UCSD-AML1 (cell line): ENCODE measurements at regions not wholly inside any gene's neighbourhood (a gene's known extent, or its start where the extent isn't known, plus 50 kb on each side); places are given as distances from the start of the nearest gene placed in this dataset.
"Not testable (repeated sequence)": the region's sequence is repeated elsewhere in the genome, so short reads cannot be mapped to it uniquely, and the experiment has no call there.

Experiments
- DNase-seq: peaks from one replicate; lab custom pipeline; 2025; ENCODE audit not compliant: unreplicated experiment; lab: John Stamatoyannopoulos, UW

DNA sequence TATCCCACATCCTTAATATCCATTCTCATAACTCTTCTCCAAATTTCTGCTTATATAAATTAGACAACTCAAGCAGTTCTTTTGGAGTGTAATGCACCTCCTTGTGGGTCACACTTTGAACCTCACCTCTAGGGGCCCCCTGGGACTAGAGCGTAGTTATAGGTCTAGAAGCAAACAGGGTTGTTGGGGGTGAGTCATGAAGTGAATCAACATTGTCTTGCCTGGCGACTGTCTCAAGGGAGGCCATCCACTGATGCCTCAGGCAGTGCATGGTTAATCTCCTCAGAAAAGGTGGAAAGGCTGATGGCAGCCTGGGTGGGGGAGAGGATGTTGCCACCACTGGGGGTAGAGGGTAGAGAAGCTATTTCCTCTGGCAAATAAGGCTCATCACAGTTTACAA is 129.1 kb downstream of the TNFRSF21 start:
- DNase-seq = no peak

DNA sequence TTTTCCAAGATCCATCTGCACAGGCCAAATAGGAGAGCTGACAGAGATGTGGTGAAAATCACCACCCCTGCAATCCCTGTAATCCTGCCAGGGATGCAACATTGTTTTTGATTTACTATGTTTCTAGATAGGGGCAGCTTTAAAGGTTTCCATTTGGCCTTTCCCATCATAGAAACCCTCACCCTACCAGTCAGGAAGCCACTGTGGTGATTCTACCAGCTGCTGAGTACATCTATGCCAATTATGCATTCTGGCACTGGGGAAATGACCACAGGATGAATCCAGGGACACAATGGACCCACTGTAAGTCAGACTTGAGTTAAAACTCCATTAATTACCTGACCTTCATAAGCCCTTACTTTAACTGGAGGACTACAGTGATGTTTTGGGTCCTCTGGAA is 130.4 kb downstream of the TNFRSF21 start:
- DNase-seq = no peak

- DNase-seq = no peak
Measured at GRCh38 chr6:47175656-47176055, 133.5 kb upstream of the ADGRF1 start.

DNA sequence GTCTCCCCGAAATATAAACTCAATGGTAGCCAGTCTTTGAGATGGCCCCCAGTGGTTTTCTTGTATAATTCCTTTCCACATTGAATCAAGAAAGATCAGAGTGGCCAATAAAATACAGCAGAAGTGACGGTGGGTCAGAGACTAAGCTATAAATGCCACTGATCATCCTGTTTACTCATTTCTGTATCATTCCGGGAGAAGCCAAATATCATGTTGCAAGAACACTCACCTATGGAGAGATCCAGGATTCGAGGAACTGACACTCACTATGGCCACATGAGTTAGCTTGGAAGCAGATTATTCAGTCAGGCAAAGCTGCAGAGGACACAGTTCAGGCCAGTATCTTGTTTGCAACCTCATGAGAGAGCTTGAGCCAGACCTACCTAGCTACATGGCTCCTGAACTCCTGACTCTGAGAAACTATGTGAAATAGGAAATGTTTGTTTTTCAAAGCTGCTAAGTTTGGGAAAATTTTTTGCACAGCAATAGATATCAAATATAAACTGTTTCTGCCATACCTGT is 132.4 kb upstream of the ADGRF1 start:
- DNase-seq = no peak

- DNase-seq = not testable (repeated sequence)
Measured at GRCh38 chr6:47174063-47174462, 131.9 kb upstream of the ADGRF1 start.

- not testable (repeated sequence) for DNase-seq
Measured at GRCh38 chr6:47173145-47173544, 131.0 kb upstream of the ADGRF1 start.

DNA sequence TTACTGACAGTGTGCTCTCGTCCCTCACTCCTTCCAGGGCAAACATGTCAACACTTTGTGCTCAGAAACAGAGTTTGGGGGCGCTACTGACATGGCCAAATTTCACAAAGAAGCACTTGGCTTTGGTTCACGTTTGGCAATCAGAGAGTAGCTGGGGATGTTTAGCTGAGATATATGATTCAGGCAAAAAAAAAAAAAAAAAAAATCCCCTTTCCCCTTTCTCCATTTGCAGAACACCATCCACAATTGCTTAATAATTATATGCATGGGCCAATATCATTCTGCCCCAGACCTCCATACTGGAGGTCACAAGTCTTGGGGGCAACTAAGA is 128.4 kb upstream of the ADGRF1 start:
- no peak for DNase-seq

- no peak for DNase-seq
Measured at GRCh38 chr6:47169785-47170616, 127.9 kb upstream of the ADGRF1 start.

GRCh38 chr6:47168180-47168579 is 126.0 kb upstream of the ADGRF1 start:
- no peak for DNase-seq

DNA sequence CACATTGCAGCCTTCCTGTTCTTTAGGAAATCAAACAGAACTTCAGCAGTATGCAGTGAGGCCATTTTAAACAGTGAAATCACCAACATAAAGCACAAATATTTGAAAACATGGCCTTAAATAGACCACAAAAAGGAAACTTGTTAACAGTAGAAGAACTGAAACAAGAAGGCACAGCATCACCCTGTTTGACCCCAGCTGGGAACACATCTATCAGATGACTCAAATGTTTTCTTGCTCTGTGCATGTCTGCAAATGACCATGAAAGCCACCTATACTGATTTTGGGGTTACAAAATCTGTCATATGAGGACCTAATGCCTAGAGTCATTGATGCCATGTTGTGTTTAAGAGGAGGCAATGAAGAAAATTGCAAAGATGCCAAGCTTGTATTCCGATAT is 123.8 kb upstream of the ADGRF1 start:
- DNase-seq = no peak

DNA sequence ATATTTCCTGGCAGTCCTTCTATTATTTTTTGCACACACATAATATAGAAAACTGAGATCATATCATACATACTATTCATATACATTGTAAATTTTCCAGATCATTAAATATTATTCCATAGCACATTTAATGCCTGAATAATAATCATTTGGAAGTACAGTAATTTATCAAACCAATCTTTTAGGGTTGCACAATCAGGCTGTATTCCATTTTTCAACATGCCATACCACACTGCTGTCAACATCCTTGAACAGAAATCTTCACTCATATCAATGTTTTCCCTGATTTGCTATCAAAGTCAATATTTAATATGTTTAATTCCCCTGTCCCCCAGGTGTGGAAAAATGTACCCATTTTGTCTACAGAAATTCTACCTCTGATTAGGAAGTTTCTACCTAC is 122.7 kb upstream of the ADGRF1 start:
- DNase-seq = no peak

DNA sequence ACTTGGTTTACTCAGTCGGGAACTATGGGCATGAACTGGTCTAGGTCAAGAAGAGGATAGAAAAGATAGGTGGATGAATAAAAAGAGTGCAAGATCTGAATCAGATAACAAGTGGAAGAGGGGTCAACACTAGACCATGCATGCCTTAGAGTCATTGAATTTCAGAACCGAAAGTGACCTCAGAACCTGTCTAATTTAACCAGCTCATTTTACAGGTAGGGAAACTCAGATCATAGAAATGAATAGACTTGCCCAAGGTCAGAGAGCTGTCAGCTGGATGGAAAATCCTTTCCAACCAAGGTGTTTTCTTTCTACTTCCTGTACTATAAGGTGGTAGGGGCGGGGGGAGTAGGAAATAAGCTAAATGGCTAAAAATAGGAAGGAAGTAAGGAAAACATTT is 121.4 kb upstream of the ADGRF1 start:
- no peak for DNase-seq

DNA sequence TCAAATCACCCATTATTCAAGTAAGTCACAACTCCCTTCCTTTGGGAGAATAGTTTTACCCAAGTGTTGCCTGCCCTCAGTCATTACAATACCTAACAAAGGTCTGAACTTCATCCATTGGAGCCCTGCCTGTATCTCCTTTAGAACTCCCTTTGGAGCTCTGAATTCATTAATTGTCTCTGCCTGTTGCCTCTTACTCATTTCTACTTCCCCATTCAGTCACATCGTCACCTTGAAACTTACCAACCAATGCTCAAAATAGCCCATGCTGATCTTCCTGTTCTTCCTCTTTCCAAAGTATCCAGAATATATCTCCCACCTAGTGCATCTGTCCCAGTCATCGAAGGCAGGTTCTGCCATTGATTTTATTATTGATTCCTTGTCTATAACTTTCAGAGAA is 120.7 kb upstream of the ADGRF1 start:
- no peak for DNase-seq

DNA sequence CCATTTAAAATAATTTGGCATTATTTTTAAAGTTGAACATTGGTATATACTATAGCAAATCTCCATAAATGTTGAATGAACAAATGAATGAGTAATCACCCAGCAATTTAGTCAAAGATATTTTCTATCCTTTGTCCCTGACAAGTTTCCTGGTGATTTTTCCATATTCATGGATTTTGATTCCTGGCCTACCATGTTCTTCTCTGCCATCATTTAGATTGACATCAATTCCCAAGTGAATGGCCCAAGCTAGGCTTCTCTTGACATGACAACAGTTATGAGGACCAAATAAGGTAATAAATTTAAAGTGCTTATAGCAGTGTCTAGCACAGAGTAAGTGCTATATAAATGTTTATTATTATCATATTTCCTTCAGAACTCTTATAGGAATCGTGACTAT is 120.1 kb upstream of the ADGRF1 start:
- DNase-seq = no peak

DNA sequence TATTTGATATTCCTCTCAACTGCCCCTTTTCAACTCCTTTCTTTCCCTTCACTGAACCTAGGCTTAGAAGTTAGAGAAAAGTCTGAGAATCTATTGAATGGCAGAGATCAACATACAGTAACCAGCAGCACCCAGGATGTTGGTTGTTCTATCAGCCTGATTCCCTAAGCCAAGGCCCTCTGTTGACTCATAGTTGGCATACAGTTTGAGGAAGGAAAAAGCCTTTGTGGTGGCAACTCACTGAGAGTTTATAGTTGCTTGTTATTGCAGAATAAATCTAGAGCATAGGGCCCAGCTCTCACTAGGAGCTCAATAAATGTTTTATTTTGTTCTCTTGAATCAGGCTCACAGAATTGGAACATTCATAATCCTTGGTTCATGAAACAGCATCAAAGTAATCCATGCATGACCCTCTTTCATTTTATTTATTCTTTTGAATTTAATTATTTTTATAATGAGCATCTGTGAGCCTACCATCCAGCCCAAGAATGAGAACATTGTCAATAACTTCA is 119.1 kb upstream of the ADGRF1 start:
- DNase-seq = no peak

DNA sequence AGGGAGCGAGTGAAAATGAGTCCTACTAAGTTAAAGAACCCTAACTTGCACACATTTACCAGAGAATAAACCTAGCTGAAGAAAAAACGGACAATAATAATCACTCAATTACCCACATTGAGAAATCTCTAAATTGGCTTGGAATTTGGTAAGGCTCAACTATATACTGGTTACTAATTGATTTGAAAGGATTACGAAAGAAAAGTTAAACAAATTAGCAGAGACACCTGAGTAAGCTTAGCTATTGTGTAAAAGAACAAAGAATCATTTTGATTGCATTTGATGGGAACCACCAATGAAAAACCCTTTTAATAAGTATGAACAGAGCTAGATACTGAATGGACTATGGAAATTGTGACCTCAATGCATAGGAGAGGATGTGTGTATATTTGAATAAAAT is 118.6 kb upstream of the ADGRF1 start:
- no peak for DNase-seq

- no peak for DNase-seq
Measured at GRCh38 chr6:47159763-47160162, 117.6 kb upstream of the ADGRF1 start.

- DNase-seq = no peak
Measured at GRCh38 chr6:47157653-47158219, 115.6 kb upstream of the ADGRF1 start.

GRCh38 chr6:47157063-47157462 is 114.9 kb upstream of the ADGRF1 start:
- no peak for DNase-seq

- no peak for DNase-seq
Measured at GRCh38 chr6:47156196-47156595, 114.1 kb upstream of the ADGRF1 start.

- DNase-seq = no peak
Measured at GRCh38 chr6:47153404-47153755, 111.2 kb upstream of the ADGRF1 start.

DNA sequence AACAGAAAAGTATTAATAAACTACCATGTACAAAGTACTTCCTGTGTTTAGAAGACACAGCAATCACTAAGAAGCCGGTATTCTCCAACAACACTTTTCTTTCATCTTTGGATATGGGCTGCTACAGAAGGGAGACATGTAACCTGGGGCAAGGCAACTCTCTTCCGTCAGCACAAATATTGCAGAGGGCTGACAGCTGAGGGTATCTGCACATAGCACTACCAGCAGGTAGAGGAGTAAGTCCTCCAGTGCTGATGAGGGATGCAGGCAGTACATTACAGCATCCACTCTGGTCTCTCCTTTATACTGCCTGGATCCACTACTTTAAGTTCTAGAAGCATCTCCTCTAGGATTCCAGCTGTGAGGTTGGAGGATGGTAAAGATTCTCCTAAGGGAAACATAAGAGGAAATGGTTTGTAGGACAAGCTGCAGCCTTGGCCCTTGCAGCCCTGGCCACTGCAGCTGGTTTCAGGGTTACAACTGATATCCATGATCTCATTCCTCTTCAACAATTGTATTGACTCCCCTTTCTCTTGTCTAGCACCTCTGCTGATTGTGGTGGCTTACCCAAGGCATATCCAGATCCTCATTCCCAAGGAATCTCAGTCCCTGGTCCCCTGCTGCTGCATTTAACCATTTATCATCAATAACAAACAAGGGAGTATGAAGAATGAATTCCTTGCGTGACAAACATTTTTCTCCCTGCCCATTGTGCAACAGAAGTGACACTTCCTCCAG is 110.7 kb upstream of the ADGRF1 start:
- no peak for DNase-seq
